ENCODE measurements at regions not wholly inside any gene's neighbourhood (a gene's known extent, or its start where the extent isn't known, plus 50 kb on each side); places are given as distances from the start of the nearest gene placed in this dataset.

GRCh38 chr21:31556662-31557061 lies 102.8 kb upstream of the SOD1 start:
- Mint-ChIP-seq H3K27ac (ENCODE audit: unreplicated experiment) (no peak overlapping the region), H3K27me3 (ENCODE audit: unreplicated experiment) (no peaks in the 10 kb centered on the region), H3K4me1 (ENCODE audit: unreplicated experiment) (peaks cover 39% of the 10 kb centered on the region), H3K4me3 (ENCODE audit: unreplicated experiment) (peak overlapping the region; percentile 78), H3K9me3 (ENCODE audit: unreplicated experiment) (no peaks in the 10 kb centered on the region), H3K36me3 (ENCODE audit: unreplicated experiment) (no peaks in the 10 kb centered on the region)
- TF ChIP-seq, protein P1, sequence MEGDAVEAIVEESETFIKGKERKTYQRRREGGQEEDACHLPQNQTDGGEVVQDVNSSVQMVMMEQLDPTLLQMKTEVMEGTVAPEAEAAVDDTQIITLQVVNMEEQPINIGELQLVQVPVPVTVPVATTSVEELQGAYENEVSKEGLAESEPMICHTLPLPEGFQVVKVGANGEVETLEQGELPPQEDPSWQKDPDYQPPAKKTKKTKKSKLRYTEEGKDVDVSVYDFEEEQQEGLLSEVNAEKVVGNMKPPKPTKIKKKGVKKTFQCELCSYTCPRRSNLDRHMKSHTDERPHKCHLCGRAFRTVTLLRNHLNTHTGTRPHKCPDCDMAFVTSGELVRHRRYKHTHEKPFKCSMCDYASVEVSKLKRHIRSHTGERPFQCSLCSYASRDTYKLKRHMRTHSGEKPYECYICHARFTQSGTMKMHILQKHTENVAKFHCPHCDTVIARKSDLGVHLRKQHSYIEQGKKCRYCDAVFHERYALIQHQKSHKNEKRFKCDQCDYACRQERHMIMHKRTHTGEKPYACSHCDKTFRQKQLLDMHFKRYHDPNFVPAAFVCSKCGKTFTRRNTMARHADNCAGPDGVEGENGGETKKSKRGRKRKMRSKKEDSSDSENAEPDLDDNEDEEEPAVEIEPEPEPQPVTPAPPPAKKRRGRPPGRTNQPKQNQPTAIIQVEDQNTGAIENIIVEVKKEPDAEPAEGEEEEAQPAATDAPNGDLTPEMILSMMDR (IDR thresholded peaks at IDR 0.05) = no peak
- no peak for DNase-seq (ENCODE audit: extremely low spot score, unreplicated experiment)

DNA sequence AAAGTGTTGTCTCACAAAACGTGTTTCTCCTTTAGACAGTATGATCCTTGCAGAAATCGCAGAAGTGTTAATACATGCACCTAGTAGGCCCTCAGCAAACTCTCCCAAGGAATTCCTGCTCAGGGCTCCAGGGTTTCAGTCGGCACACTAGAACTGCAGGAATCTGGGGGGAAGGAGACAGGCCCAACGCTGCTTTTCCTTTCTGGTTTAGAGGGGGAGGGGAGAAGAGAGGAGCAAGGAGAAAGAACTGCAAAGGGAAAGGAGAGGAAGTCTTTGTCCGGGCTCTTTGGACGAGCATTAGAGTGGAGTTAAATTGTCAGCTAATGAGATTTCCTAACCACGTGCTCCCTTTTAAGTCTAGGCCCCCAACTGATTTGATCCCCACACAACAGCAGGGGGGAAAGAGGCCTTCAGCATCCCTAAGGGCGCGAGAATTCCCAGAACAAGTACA lies 103.7 kb upstream of the SOD1 start:
- no peak overlapping the region for H3K27ac Mint-ChIP-seq (ENCODE audit: unreplicated experiment)
- no peaks in the 10 kb centered on the region for H3K9me3 Mint-ChIP-seq (ENCODE audit: unreplicated experiment)
- H3K27me3 Mint-ChIP-seq (ENCODE audit: unreplicated experiment) = no peaks in the 10 kb centered on the region
- TF ChIP-seq, protein P1 (IDR thresholded peaks at IDR 0.05) = no peak
- peaks cover 39% of the 10 kb centered on the region for H3K4me1 Mint-ChIP-seq (ENCODE audit: unreplicated experiment)
- H3K4me3 Mint-ChIP-seq (ENCODE audit: unreplicated experiment) = no peak overlapping the region
- no peak for DNase-seq (ENCODE audit: extremely low spot score, unreplicated experiment)
- H3K36me3 Mint-ChIP-seq (ENCODE audit: unreplicated experiment) = no peaks in the 10 kb centered on the region

DNA sequence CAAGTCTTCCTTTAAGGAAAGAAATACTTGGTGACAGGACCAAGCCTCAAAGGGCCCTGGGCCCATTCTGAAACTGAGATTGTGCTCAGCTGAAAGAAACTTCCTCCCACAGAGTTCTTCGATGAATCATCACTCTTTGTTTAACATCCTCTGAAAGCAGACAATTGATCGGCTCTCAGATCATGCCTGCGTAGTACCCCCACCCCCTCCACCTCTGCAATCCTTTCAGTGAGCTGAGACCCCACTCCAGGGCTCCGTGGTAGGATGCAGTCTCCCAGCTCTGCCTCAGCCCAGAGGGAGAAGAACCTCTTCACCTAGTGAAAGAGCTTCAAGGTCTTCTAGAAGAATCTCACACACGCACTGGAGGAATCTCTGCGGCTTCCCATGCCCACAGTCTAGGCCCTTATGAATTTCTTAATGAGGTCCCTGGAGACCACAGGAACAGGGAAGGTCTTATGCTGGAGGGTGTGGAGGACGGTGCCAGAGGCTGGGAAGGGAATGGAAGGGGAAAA lies 104.9 kb upstream of the SOD1 start:
- H3K4me1 Mint-ChIP-seq (ENCODE audit: unreplicated experiment) = peaks cover 31% of the 10 kb centered on the region
- no peaks in the 10 kb centered on the region for H3K36me3 Mint-ChIP-seq (ENCODE audit: unreplicated experiment)
- no peak overlapping the region for H3K4me3 Mint-ChIP-seq (ENCODE audit: unreplicated experiment)
- H3K27me3 Mint-ChIP-seq (ENCODE audit: unreplicated experiment) = no peaks in the 10 kb centered on the region
- H3K9me3 Mint-ChIP-seq (ENCODE audit: unreplicated experiment) = no peaks in the 10 kb centered on the region
- no peak for DNase-seq (ENCODE audit: extremely low spot score, unreplicated experiment)
- peak overlapping the region; percentile 74 for H3K27ac Mint-ChIP-seq (ENCODE audit: unreplicated experiment)
- TF ChIP-seq, protein P1 (IDR thresholded peaks at IDR 0.05) = no peak

DNA sequence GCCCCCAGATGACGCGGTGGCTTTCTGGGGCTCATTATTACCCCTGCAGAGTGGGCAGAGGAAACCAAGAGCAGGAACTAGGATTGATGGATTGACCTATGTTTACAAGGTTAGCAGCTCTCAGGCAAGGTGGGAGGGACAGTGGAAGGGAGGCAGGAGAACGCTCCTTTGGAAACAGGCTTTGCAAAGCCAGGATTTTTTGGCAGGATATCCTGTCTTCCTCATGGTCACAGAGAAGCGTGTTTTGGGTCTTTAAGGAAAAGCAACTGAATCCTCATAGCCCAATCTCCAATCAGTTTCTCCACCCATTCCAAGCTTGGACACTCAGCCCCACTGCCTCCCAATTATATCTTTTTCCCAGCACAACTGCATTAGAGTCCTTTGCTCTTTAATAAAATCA lies 105.6 kb upstream of the SOD1 start:
- Mint-ChIP-seq H3K4me1 (ENCODE audit: unreplicated experiment) (peaks cover 30% of the 10 kb centered on the region), H3K27me3 (ENCODE audit: unreplicated experiment) (no peaks in the 10 kb centered on the region), H3K27ac (ENCODE audit: unreplicated experiment) (no peak overlapping the region), H3K36me3 (ENCODE audit: unreplicated experiment) (no peaks in the 10 kb centered on the region), H3K4me3 (ENCODE audit: unreplicated experiment) (no peak overlapping the region), H3K9me3 (ENCODE audit: unreplicated experiment) (no peaks in the 10 kb centered on the region)
- TF ChIP-seq, protein P1 (IDR thresholded peaks at IDR 0.05) = no peak
- DNase-seq (ENCODE audit: extremely low spot score, unreplicated experiment) = no peak

GRCh38 chr21:31553461-31553860 lies 106.0 kb upstream of the SOD1 start:
- TF ChIP-seq, protein P1 (IDR thresholded peaks at IDR 0.05) = no peak
- H3K27ac Mint-ChIP-seq (ENCODE audit: unreplicated experiment) = no peak overlapping the region
- DNase-seq (ENCODE audit: extremely low spot score, unreplicated experiment) = no peak
- no peaks in the 10 kb centered on the region for H3K36me3 Mint-ChIP-seq (ENCODE audit: unreplicated experiment)
- no peak overlapping the region for H3K4me3 Mint-ChIP-seq (ENCODE audit: unreplicated experiment)
- no peaks in the 10 kb centered on the region for H3K27me3 Mint-ChIP-seq (ENCODE audit: unreplicated experiment)
- H3K9me3 Mint-ChIP-seq (ENCODE audit: unreplicated experiment) = no peaks in the 10 kb centered on the region
- H3K4me1 Mint-ChIP-seq (ENCODE audit: unreplicated experiment) = peaks cover 30% of the 10 kb centered on the region

All from osteocyte (in vitro differentiated cells).